Sigmoid colon (tissue), 3 donors: ENCODE measurements at regions not wholly inside any gene's neighbourhood (a gene's known extent, or its start where the extent isn't known, plus 50 kb on each side); places are given as distances from the start of the nearest gene placed in this dataset.

Source experiments
- POLR2A ChIP-seq, 2 donors: fragments of 450-650 bp; IDR thresholded peaks; one replicate each; pipeline ENCODE4 v1.6.1; 2016; ENCODE audit warnings: antibody characterized with exemption in 2 of 2, mild to moderate bottlenecking in 2 of 2, moderate library complexity in 2 of 2
- TF ChIP-seq, protein P1 (sequence below), 4 experiments: fragments of 450-650 bp in 3 of 4; fragments of 200-600 bp in 1 of 4; IDR thresholded peaks; one replicate each; pipeline ENCODE4 v1.5.1; 2016 to 2019; ENCODE audit warnings: antibody characterized with exemption in 4 of 4, mild to moderate bottlenecking in 3 of 4, moderate library complexity in 2 of 4

DNA sequence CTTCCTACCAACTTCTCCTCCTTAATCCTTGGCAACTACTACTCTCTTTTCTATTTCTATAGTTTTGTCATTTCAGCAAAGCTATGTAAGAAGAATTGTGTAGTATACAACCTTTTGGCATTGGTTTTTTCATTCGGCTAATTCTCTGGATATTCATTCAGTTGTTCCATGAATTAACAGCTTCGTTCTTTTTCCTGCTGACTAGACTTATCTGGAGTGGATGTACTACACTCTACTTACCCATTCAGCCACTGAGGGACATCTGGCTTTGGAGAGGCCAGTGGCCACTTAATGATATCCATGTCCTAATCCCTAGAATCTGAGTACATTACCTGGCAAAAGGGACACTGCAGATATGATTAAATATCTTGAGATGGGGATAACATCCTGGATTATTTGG is 623.9 kb downstream of the DOK5 start:
- TF ChIP-seq, protein P1, sequence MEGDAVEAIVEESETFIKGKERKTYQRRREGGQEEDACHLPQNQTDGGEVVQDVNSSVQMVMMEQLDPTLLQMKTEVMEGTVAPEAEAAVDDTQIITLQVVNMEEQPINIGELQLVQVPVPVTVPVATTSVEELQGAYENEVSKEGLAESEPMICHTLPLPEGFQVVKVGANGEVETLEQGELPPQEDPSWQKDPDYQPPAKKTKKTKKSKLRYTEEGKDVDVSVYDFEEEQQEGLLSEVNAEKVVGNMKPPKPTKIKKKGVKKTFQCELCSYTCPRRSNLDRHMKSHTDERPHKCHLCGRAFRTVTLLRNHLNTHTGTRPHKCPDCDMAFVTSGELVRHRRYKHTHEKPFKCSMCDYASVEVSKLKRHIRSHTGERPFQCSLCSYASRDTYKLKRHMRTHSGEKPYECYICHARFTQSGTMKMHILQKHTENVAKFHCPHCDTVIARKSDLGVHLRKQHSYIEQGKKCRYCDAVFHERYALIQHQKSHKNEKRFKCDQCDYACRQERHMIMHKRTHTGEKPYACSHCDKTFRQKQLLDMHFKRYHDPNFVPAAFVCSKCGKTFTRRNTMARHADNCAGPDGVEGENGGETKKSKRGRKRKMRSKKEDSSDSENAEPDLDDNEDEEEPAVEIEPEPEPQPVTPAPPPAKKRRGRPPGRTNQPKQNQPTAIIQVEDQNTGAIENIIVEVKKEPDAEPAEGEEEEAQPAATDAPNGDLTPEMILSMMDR (IDR thresholded peaks at IDR 0.05): no peak
- no peak for TF ChIP-seq POLR2A (IDR thresholded peaks at IDR 0.05)
